ENCODE measurements at regions not wholly inside any gene's neighbourhood (a gene's known extent, or its start where the extent isn't known, plus 50 kb on each side); places are given as distances from the start of the nearest gene placed in this dataset.

DNA sequence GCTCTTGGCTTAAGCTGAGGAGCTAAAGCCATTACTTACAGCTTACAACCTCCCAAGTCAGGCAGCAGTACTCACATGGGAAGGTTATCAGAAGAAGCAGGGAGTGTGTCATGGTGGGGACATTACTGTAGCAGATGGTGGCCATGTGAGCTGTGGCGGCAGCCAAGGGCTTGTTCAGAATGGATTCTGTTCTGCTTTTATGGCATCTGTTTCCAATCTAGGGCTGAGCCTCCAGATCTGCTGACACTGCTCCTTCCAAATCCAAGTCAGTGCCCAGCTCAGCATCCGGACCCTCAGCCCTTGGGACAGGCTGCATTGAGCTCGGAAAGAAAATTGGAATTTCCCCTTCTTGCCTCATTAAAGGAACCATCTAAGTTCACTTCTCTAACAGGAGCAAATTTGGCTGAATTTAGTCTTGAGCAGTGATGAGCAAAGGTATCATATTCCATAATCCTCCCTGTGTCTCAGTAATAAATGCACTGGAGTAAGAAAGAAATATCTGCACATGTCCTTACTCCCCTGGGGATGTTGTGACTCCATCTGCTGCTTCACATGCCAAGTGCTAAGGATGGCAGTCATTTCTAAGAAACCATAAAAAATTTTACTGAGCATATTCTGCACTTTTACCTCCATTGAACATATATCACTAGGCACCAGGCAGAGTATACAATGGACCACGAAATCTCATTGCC, 73.9 kb downstream of the KCTD12 start:
- TF ChIP-seq CTCF (IDR thresholded peaks at IDR 0.05), result no peak
- TF ChIP-seq EP300 (IDR thresholded peaks at IDR 0.05), result no peak
- TF ChIP-seq POLR2AphosphoS5 (IDR thresholded peaks at IDR 0.05), result no peak
- TF ChIP-seq POLR2A (IDR thresholded peaks at IDR 0.05; ENCODE audit: low read depth), result no peak
